Stomach (tissue), 8 donors: ENCODE measurements at regions not wholly inside any gene's neighbourhood (a gene's known extent, or its start where the extent isn't known, plus 50 kb on each side); places are given as distances from the start of the nearest gene placed in this dataset.

Experiments
- DNase-seq, 2 donors: peaks; one replicate each; pipeline versions ENCODE4 v3.0.0 to v3.0.0-alpha.2; 2013 to 2019
- H3K27ac ChIP-seq, 5 donors: fragments of 200-600 bp in 4 of 5; sonication (generic) in 4 of 5; one replicate each; pipeline ENCODE4 v1.5.1; 2013 to 2019; ENCODE audit warnings: mild to moderate bottlenecking in 1 of 5, moderate library complexity in 1 of 5
- H3K27me3 ChIP-seq, 3 donors: fragments of 200-600 bp; sonication (generic); one replicate each; pipeline ENCODE4 v1.5.1; 2017 to 2019; ENCODE audit warnings: mixed run types in 1 of 3
- H3K36me3 ChIP-seq, 4 donors: fragments of 200-600 bp; sonication (generic); 1 replicate in 3 of 4; 2 replicates in 1 of 4; pipeline ENCODE4 v1.5.1; 2016 to 2019
- H3K4me1 ChIP-seq, 4 donors: fragments of 200-600 bp; sonication (generic); one replicate each; pipeline ENCODE4 v1.5.1; 2016 to 2019
- H3K4me3 ChIP-seq, 4 donors: fragments of 200-600 bp; sonication (generic) in 3 of 4; one replicate each; pipeline ENCODE4 v1.5.1; 2016 to 2019; ENCODE audit warnings: mild to moderate bottlenecking in 1 of 4
- H3K9me3 ChIP-seq, 4 donors: fragments of 200-600 bp; sonication (generic); one replicate each; pipeline ENCODE4 v1.5.1; 2016 to 2019
- EP300 ChIP-seq: sonication (generic); formaldehyde crosslinking; IDR thresholded peaks from one replicate; pipeline ENCODE4 v1.6.1; 2017; ENCODE audit warnings: antibody characterized with exemption
- POLR2A ChIP-seq, 4 donors: fragments of 450-650 bp; IDR thresholded peaks; one replicate each; pipeline ENCODE4 v1.6.1; 2016; ENCODE audit warnings: antibody characterized with exemption in 4 of 4, control low read depth in 2 of 4, mild to moderate bottlenecking in 1 of 4, moderate library complexity in 1 of 4
- POLR2AphosphoS5 ChIP-seq, 3 donors: sonication (generic); formaldehyde crosslinking; IDR thresholded peaks; one replicate each; pipeline ENCODE4 v1.6.1; 2016; ENCODE audit warnings: antibody characterized with exemption in 3 of 3
- WGBS, 5 donors: extraction: QIAGEN DNeasy Blood & Tissue Kit in 3 of 5; methylation state at CpG; one replicate each; pipeline versions ENCODE4 v1.1.5 to v1.1.7; 2013 to 2018; 5-methylcytosine and 5-hydroxymethylcytosine counted together
- intact Hi-C: fragments of 100-400 bp; cut with DNase I; formaldehyde crosslinking; loops from one replicate; pipeline ENCODE4 v1.15.1; 2023; ENCODE audit warnings: low total_unique reads
- TF ChIP-seq, protein P1 (sequence below), 7 experiments: fragments of 450-650 bp in 4 of 7; fragments of 200-600 bp in 3 of 7; sonication (generic) in 3 of 7; IDR thresholded peaks; one replicate each; pipeline ENCODE4 v1.5.1; 2016 to 2019; ENCODE audit warnings: antibody characterized with exemption in 7 of 7, control low read depth in 2 of 7, mild to moderate bottlenecking in 1 of 7
- donor health status: healthy with polysubstance abuse.
- donor health status: Bipolar disorder and iron deficiency.
- donor health status: healthy.

DNA sequence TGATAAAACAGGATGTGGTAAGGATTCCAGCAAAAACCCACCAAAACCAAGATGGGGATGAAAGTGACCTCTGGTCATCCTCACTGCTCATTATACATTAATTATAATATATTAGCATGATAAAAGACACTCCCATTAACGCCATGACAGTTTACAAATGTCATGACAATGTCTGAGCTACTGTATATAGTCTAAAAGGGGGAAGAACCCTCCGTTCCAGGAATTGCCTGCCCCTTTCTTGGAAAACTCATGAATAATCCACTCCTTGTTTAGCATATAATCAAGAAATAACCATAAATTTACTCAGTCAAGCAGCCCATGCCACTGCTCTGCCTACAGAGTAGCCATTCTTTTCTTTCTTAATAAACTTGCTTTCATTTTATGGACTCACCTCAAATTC, 96.4 kb upstream of the VLDLR start:
- intact Hi-C loops, result no loop called here
- H3K4me1 ChIP-seq, result no peaks in the 10 kb centered on the region
- no peaks in the 10 kb centered on the region for H3K9me3 ChIP-seq
- WGBS, 5 donors, result 80 to 93% (median 85%) methylated on average over 2 of the region's 2 CpGs
- H3K36me3 ChIP-seq, result no peaks in the 10 kb centered on the region
- TF ChIP-seq EP300 (no peak), POLR2AphosphoS5 (IDR thresholded peaks at IDR 0.05) (no peak), POLR2A (IDR thresholded peaks at IDR 0.05) (no peak)
- TF ChIP-seq, protein P1, sequence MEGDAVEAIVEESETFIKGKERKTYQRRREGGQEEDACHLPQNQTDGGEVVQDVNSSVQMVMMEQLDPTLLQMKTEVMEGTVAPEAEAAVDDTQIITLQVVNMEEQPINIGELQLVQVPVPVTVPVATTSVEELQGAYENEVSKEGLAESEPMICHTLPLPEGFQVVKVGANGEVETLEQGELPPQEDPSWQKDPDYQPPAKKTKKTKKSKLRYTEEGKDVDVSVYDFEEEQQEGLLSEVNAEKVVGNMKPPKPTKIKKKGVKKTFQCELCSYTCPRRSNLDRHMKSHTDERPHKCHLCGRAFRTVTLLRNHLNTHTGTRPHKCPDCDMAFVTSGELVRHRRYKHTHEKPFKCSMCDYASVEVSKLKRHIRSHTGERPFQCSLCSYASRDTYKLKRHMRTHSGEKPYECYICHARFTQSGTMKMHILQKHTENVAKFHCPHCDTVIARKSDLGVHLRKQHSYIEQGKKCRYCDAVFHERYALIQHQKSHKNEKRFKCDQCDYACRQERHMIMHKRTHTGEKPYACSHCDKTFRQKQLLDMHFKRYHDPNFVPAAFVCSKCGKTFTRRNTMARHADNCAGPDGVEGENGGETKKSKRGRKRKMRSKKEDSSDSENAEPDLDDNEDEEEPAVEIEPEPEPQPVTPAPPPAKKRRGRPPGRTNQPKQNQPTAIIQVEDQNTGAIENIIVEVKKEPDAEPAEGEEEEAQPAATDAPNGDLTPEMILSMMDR (IDR thresholded peaks at IDR 0.05), result no peak
- H3K27me3 ChIP-seq, result no peaks in the 10 kb centered on the region
- DNase-seq, result no peak
- H3K27ac ChIP-seq, result no peak overlapping the region
- no peak overlapping the region for H3K4me3 ChIP-seq

DNA sequence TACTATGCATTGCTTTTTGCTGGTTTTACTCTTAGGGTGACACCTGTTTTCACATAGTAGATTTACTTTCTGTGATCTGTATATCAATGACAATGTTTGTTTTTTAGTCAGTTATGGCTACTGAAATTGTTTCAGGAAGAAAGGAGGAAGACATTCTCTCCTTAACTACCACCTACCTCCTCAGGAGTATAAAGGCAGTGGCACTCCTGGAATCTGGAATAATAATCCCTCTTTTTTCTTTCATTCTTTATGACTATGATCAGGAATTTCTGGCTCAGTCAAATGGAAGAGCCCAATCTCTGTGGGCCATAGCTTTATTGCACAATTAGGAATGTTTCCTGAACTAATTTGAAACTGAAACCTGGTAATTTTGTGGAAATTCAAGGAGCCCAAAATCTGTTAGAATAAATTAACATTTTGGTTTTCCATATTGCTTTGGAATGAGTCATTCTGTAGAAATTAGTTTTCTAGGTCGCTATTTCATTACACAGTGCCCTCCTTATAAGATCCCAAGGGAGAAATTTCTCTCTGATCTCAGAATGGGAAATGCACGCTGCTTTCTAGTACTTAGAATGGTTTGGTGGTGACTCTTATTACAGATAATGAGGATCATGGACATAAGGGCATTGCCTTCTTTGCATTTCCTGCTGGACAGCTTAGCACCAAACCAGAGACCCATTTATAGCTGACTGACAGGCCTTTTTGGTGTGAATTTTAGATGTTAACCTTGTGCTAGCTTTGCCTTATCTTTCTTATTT, 95.3 kb upstream of the VLDLR start:
- no peak overlapping the region for H3K4me3 ChIP-seq
- no peak for TF ChIP-seq POLR2A (IDR thresholded peaks at IDR 0.05)
- no peak for TF ChIP-seq EP300
- TF ChIP-seq, protein P1 (IDR thresholded peaks at IDR 0.05), result no peak
- no peak for TF ChIP-seq POLR2AphosphoS5 (IDR thresholded peaks at IDR 0.05)
- H3K36me3 ChIP-seq, result no peaks in the 10 kb centered on the region
- H3K27me3 ChIP-seq, result no peaks in the 10 kb centered on the region
- 70 to 85% (median 80%) methylated on average over 2 of the region's 2 CpGs for WGBS, 5 donors
- no peaks in the 10 kb centered on the region for H3K9me3 ChIP-seq
- H3K4me1 ChIP-seq, result no peaks in the 10 kb centered on the region
- H3K27ac ChIP-seq, result no peak overlapping the region
- intact Hi-C loops, result no loop called here
- no peak for DNase-seq

DNA sequence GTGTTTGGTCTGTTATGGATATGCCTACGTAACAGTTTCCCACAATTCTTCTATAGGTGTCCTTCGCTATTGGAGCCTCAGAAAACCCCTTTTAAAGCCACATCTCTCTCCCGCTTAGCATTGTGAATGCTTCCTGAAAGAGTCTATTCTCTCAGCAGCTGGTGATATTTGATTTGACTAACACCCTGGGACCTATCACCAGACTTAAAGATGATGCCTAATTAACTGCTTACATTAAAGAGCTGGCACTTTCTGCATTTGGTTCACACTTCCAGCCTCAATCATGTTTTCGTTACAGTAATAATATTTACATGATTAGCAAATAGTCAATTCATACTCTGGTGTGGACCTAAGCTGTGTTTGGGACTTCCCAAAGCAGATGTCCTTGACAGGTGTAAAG, 90.1 kb upstream of the VLDLR start:
- no peaks in the 10 kb centered on the region for H3K9me3 ChIP-seq
- no peak overlapping the region for H3K27ac ChIP-seq
- DNase-seq, result no peak
- 80 to 92% (median 89%) methylated on average over 4 of the region's 4 CpGs for WGBS, 5 donors
- no peak overlapping the region for H3K4me3 ChIP-seq
- H3K27me3 ChIP-seq, result no peaks in the 10 kb centered on the region
- no peak for TF ChIP-seq EP300
- TF ChIP-seq, protein P1 (IDR thresholded peaks at IDR 0.05), result no peak
- no peak for TF ChIP-seq POLR2AphosphoS5 (IDR thresholded peaks at IDR 0.05)
- TF ChIP-seq POLR2A (IDR thresholded peaks at IDR 0.05), result no peak
- H3K36me3 ChIP-seq, result no peaks in the 10 kb centered on the region
- no peaks in the 10 kb centered on the region for H3K4me1 ChIP-seq
- intact Hi-C loops, result no loop called here

DNA sequence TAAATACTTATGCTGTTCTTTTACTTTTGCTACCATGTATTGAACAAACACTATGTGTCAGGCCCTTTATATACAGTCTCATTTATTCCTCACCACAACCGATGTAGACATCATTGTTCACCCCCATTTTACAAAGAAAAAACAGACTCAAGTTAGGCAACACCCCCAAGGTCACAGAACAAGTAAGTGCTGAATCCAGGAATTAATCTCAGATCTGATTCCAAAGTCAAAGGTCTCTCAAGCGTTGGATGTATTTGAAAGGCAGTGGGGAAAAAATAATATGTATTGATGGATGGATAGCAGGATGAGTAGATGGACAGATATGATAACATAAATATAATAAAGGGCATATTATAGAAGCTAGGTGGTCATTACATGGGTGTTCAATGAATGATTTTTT, 85.1 kb upstream of the VLDLR start:
- 71 to 84% (median 80%) methylated on average over 2 of the region's 2 CpGs for WGBS, 5 donors
- no peak for DNase-seq
- H3K9me3 ChIP-seq, result no peaks in the 10 kb centered on the region
- no peak overlapping the region for H3K27ac ChIP-seq
- H3K27me3 ChIP-seq, result no peaks in the 10 kb centered on the region
- intact Hi-C loops, result no loop called here
- no peaks in the 10 kb centered on the region for H3K4me1 ChIP-seq
- no peak for TF ChIP-seq EP300
- no peak for TF ChIP-seq POLR2A (IDR thresholded peaks at IDR 0.05)
- TF ChIP-seq POLR2AphosphoS5 (IDR thresholded peaks at IDR 0.05), result no peak
- TF ChIP-seq, protein P1 (IDR thresholded peaks at IDR 0.05), result no peak
- H3K4me3 ChIP-seq, result no peak overlapping the region
- H3K36me3 ChIP-seq, result no peaks in the 10 kb centered on the region
